Astrocyte of the spinal cord (primary cell): ENCODE measurements at regions not wholly inside any gene's neighbourhood (a gene's known extent, or its start where the extent isn't known, plus 50 kb on each side); places are given as distances from the start of the nearest gene placed in this dataset.

Experiments used
- DNase-seq: peaks from one replicate; pipeline ENCODE4 v3.0.0; 2011; ENCODE audit warnings: low read depth, low spot score
- H3K4me3 ChIP-seq: 2 replicates; pipeline ENCODE4 v1.5.1; 2011; ENCODE audit warnings: low read depth, mild to moderate bottlenecking, low read length, moderate library complexity
- CTCF ChIP-seq: IDR thresholded peaks from 2 replicates; pipeline ENCODE4 v1.5.1; 2012; ENCODE audit warnings: low read depth, mild to moderate bottlenecking, low read length, inconsistent platforms
- in situ Hi-C: cut with HindIII; loops from 2 replicates; pipeline ENCODE4 v1.10.0; 2017; ENCODE audit warnings: low sequenced_read_pairs

GRCh38 chr6:95685822-95686221 is 108.5 kb downstream of the MANEA start:
- DNase-seq: no peak
- TF ChIP-seq CTCF: no peak
- in situ Hi-C loops: no loop called here
- no peak overlapping the region for H3K4me3 ChIP-seq

- H3K4me3 ChIP-seq: no peak overlapping the region
- TF ChIP-seq CTCF: no peak
- in situ Hi-C loops: no loop called here
- no peak for DNase-seq
Observed at GRCh38 chr6:95686272-95686671, 108.9 kb downstream of the MANEA start.

GRCh38 chr6:95686895-95687294 is 109.6 kb downstream of the MANEA start:
- in situ Hi-C loops: no loop called here
- TF ChIP-seq CTCF: no peak

GRCh38 chr6:95687839-95688238 is 110.5 kb downstream of the MANEA start:
- in situ Hi-C loops: no loop called here
- no peak for DNase-seq
- no peak for TF ChIP-seq CTCF
- no peak overlapping the region for H3K4me3 ChIP-seq

More at GRCh38 chr6:95686895-95687294, 109.6 kb downstream of the MANEA start:
- DNase-seq: no peak
- no peak overlapping the region for H3K4me3 ChIP-seq

- H3K4me3 ChIP-seq: no peak overlapping the region
- TF ChIP-seq CTCF: no peak
- no peak for DNase-seq
- in situ Hi-C loops: no loop called here
Observed at GRCh38 chr6:95690328-95690727, 113.0 kb downstream of the MANEA start.

- no peak for TF ChIP-seq CTCF
- DNase-seq: no peak
- H3K4me3 ChIP-seq: no peak overlapping the region
- in situ Hi-C loops: no loop called here
Observed at GRCh38 chr6:95693108-95693507, 115.8 kb downstream of the MANEA start.

GRCh38 chr6:95698271-95698670 is 120.9 kb downstream of the MANEA start:
- no peak overlapping the region for H3K4me3 ChIP-seq
- in situ Hi-C loops: no loop called here

More at GRCh38 chr6:95698271-95698670, 120.9 kb downstream of the MANEA start:
- no peak for DNase-seq
- no peak for TF ChIP-seq CTCF
